Stomach smooth muscle (tissue), 2 donors: ENCODE measurements at regions not wholly inside any gene's neighbourhood (a gene's known extent, or its start where the extent isn't known, plus 50 kb on each side); places are given as distances from the start of the nearest gene placed in this dataset.

ENCODE experiments used
- H3K27ac ChIP-seq: one replicate; pipeline ENCODE4 v1.7.0; 2013; ENCODE audit warnings: mild to moderate bottlenecking, low read length, inconsistent platforms
- H3K27me3 ChIP-seq, 2 donors: one replicate each; pipeline ENCODE4 v1.7.0; 2013; ENCODE audit warnings: low read length in 2 of 2; ENCODE audit not compliant: insufficient read depth in 2 of 2, control insufficient read depth in 1 of 2
- H3K36me3 ChIP-seq, 2 donors: one replicate each; pipeline ENCODE4 v1.7.0; 2013; ENCODE audit warnings: low read length in 2 of 2; ENCODE audit not compliant: control insufficient read depth in 2 of 2, insufficient read depth in 2 of 2
- H3K4me1 ChIP-seq: one replicate; pipeline ENCODE4 v1.7.0; 2013; ENCODE audit warnings: low read length; ENCODE audit not compliant: control insufficient read depth, insufficient read depth
- H3K4me3 ChIP-seq, 2 donors: one replicate each; pipeline ENCODE4 v1.7.0; 2013; ENCODE audit warnings: low read length in 2 of 2
- H3K9ac ChIP-seq, 2 donors: one replicate each; pipeline ENCODE4 v1.7.0; 2013; ENCODE audit warnings: low read length in 2 of 2, mild to moderate bottlenecking in 1 of 2
- H3K9me3 ChIP-seq, 2 donors: one replicate each; pipeline ENCODE4 v1.7.0; 2013; ENCODE audit warnings: low read length in 2 of 2; ENCODE audit not compliant: control insufficient read depth in 2 of 2
- donor health status: healthy.
- donor health status: Pancreatic carcinoma.

- Histone ChIP-seq H3K4me1 (no peaks in the 10 kb centered on the region), H3K36me3 (no peaks in the 10 kb centered on the region), H3K9me3 (no peaks in the 10 kb centered on the region), H3K4me3 (no peak overlapping the region), H3K27me3 (no peaks in the 10 kb centered on the region), H3K9ac (no peak overlapping the region), H3K27ac (no peak overlapping the region)
Observed at GRCh38 chr10:21230219-21230618, 295.3 kb downstream of the SKIDA1 start.

- Histone ChIP-seq H3K4me1 (no peaks in the 10 kb centered on the region), H3K36me3 (no peaks in the 10 kb centered on the region), H3K27ac (no peak overlapping the region)
Observed at GRCh38 chr10:21217748-21218367, 307.6 kb downstream of the SKIDA1 start.

GRCh38 chr10:21217107-21217506 is 308.4 kb downstream of the SKIDA1 start:
- H3K9me3 ChIP-seq: peaks cover 0 to 5% of the 10 kb centered on the region in 2 donors
- H3K27ac ChIP-seq: no peak overlapping the region
- no peak overlapping the region for H3K4me3 ChIP-seq
- H3K36me3 ChIP-seq: no peaks in the 10 kb centered on the region
- H3K9ac ChIP-seq: no peak overlapping the region
- no peaks in the 10 kb centered on the region for H3K4me1 ChIP-seq
- no peaks in the 10 kb centered on the region for H3K27me3 ChIP-seq

More at GRCh38 chr10:21217748-21218367, 307.6 kb downstream of the SKIDA1 start:
- Histone ChIP-seq H3K4me3 (no peak overlapping the region), H3K9ac (no peak overlapping the region), H3K27me3 (no peaks in the 10 kb centered on the region), H3K9me3 (peaks cover 0 to 5% of the 10 kb centered on the region in 2 donors)

- H3K9ac ChIP-seq: no peak overlapping the region
Observed at GRCh38 chr10:21214329-21214728, 311.2 kb downstream of the SKIDA1 start.

GRCh38 chr10:21213381-21213780 is 312.1 kb downstream of the SKIDA1 start:
- Histone ChIP-seq H3K9me3 (no peaks in the 10 kb centered on the region), H3K27me3 (no peaks in the 10 kb centered on the region), H3K9ac (no peak overlapping the region), H3K27ac (no peak overlapping the region), H3K4me3 (no peak overlapping the region), H3K36me3 (no peaks in the 10 kb centered on the region), H3K4me1 (no peaks in the 10 kb centered on the region)

More at GRCh38 chr10:21214329-21214728, 311.2 kb downstream of the SKIDA1 start:
- Histone ChIP-seq H3K4me3 (no peak overlapping the region), H3K27me3 (no peaks in the 10 kb centered on the region), H3K9me3 (peaks cover 0 to 5% of the 10 kb centered on the region in 2 donors), H3K36me3 (no peaks in the 10 kb centered on the region), H3K27ac (no peak overlapping the region), H3K4me1 (no peaks in the 10 kb centered on the region)

- H3K27ac ChIP-seq: no peak overlapping the region
- H3K36me3 ChIP-seq: no peaks in the 10 kb centered on the region
- no peak overlapping the region for H3K9ac ChIP-seq
- H3K9me3 ChIP-seq: peaks cover 0 to 2% of the 10 kb centered on the region in 2 donors
- no peak overlapping the region for H3K4me3 ChIP-seq
- H3K4me1 ChIP-seq: no peaks in the 10 kb centered on the region
- no peaks in the 10 kb centered on the region for H3K27me3 ChIP-seq
Observed at GRCh38 chr10:21212912-21213311, 312.6 kb downstream of the SKIDA1 start.

- Histone ChIP-seq H3K4me1 (no peaks in the 10 kb centered on the region), H3K4me3 (no peak overlapping the region), H3K27me3 (no peaks in the 10 kb centered on the region), H3K9me3 (peaks cover 0 to 5% of the 10 kb centered on the region in 2 donors), H3K36me3 (no peaks in the 10 kb centered on the region), H3K27ac (no peak overlapping the region), H3K9ac (no peak overlapping the region)
Observed at GRCh38 chr10:21212348-21212747, 313.1 kb downstream of the SKIDA1 start.

- H3K36me3 ChIP-seq: no peaks in the 10 kb centered on the region
- no peaks in the 10 kb centered on the region for H3K4me1 ChIP-seq
- H3K27me3 ChIP-seq: no peaks in the 10 kb centered on the region
- H3K4me3 ChIP-seq: no peak overlapping the region
- H3K27ac ChIP-seq: no peak overlapping the region
- peaks cover 0 to 5% of the 10 kb centered on the region in 2 donors for H3K9me3 ChIP-seq
- no peak overlapping the region for H3K9ac ChIP-seq
Observed at GRCh38 chr10:21209495-21209894, 312.4 kb upstream of the NEBL start.

- H3K4me3 ChIP-seq: no peak overlapping the region
- H3K9ac ChIP-seq: no peak overlapping the region
- H3K36me3 ChIP-seq: no peaks in the 10 kb centered on the region
- H3K4me1 ChIP-seq: no peaks in the 10 kb centered on the region
- H3K9me3 ChIP-seq: peaks cover 0 to 5% of the 10 kb centered on the region in 2 donors
- H3K27ac ChIP-seq: no peak overlapping the region
- H3K27me3 ChIP-seq: no peaks in the 10 kb centered on the region
Observed at GRCh38 chr10:21208666-21209316, 311.7 kb upstream of the NEBL start.

- no peak overlapping the region for H3K9ac ChIP-seq
- H3K4me3 ChIP-seq: no peak overlapping the region
- H3K36me3 ChIP-seq: no peaks in the 10 kb centered on the region
- H3K9me3 ChIP-seq: peaks cover 0 to 5% of the 10 kb centered on the region in 2 donors
- no peaks in the 10 kb centered on the region for H3K4me1 ChIP-seq
- H3K27ac ChIP-seq: no peak overlapping the region
- no peaks in the 10 kb centered on the region for H3K27me3 ChIP-seq
Observed at GRCh38 chr10:21207852-21208646, 310.9 kb upstream of the NEBL start.
